ENCODE measurements at regions not wholly inside any gene's neighbourhood (a gene's known extent, or its start where the extent isn't known, plus 50 kb on each side); places are given as distances from the start of the nearest gene placed in this dataset.

- TF ChIP-seq POLR2A (IDR thresholded peaks at IDR 0.05; ENCODE audit: low read length) (no peak), GATA1 (IDR thresholded peaks at IDR 0.05; ENCODE audit: low read depth, low read length) (no peak)
Observed at GRCh38 chr9:73049280-73049679, 96.4 kb upstream of the ALDH1A1 start.

All from erythroblast (primary cell).